HG02798 (cell line): ENCODE measurements at regions not wholly inside any gene's neighbourhood (a gene's known extent, or its start where the extent isn't known, plus 50 kb on each side); places are given as distances from the start of the nearest gene placed in this dataset.
A peak's percentile ranks its signal among the peaks of the same experiment; 100 is the strongest.
"Not testable (repeated sequence)": the region's sequence is repeated elsewhere in the genome, so short reads cannot be mapped to it uniquely, and the experiment has no call there.

Source experiments
- ATAC-seq: cut with Tn5 transposase; IDR thresholded peaks from one replicate; pipeline ENCODE4 v1.9.1; 2021; ENCODE audit warnings: mild to moderate bottlenecking; ENCODE audit not compliant: unreplicated experiment, poor library complexity

- ATAC-seq = not testable (repeated sequence)
Observed at GRCh38 chr12:14032191-14032590, 50.8 kb upstream of the GRIN2B start.

- ATAC-seq = no peak
Observed at GRCh38 chr12:14043776-14044175, 62.4 kb upstream of the GRIN2B start.

GRCh38 chr12:14048941-14049545 lies 67.6 kb upstream of the GRIN2B start:
- ATAC-seq = no peak

- ATAC-seq = no peak
Observed at GRCh38 chr12:14057895-14058294, 76.5 kb upstream of the GRIN2B start.

- ATAC-seq = no peak
Observed at GRCh38 chr12:14058717-14059116, 77.3 kb upstream of the GRIN2B start.

GRCh38 chr12:14059548-14059947 lies 78.1 kb upstream of the GRIN2B start:
- ATAC-seq = no peak

- ATAC-seq = no peak
Observed at GRCh38 chr12:14065616-14066015, 84.2 kb upstream of the GRIN2B start.

- ATAC-seq = no peak
Observed at GRCh38 chr12:14066021-14066420, 84.6 kb upstream of the GRIN2B start.

GRCh38 chr12:14068961-14069360 lies 87.6 kb upstream of the GRIN2B start:
- no peak for ATAC-seq

- ATAC-seq = no peak
Observed at GRCh38 chr12:14071833-14072232, 90.4 kb upstream of the GRIN2B start.

GRCh38 chr12:14072987-14073386 lies 91.6 kb upstream of the GRIN2B start:
- ATAC-seq = no peak

- no peak for ATAC-seq
Observed at GRCh38 chr12:14075797-14076393, 94.5 kb upstream of the GRIN2B start.

GRCh38 chr12:14076538-14076937 lies 95.1 kb upstream of the GRIN2B start:
- ATAC-seq = no peak

GRCh38 chr12:14086838-14087237 lies 105.4 kb upstream of the GRIN2B start:
- no peak for ATAC-seq

- no peak for ATAC-seq
Observed at GRCh38 chr12:14099994-14100393, 118.6 kb upstream of the GRIN2B start.

- ATAC-seq = not testable (repeated sequence)
Observed at GRCh38 chr12:14101556-14101955, 120.2 kb upstream of the GRIN2B start.

GRCh38 chr12:14111230-14111865 lies 129.9 kb upstream of the GRIN2B start:
- peak; percentile 98 for ATAC-seq

- no peak for ATAC-seq
Observed at GRCh38 chr12:14113031-14113430, 131.6 kb upstream of the GRIN2B start.

GRCh38 chr12:14126692-14127091 lies 145.3 kb upstream of the GRIN2B start:
- no peak for ATAC-seq

- no peak for ATAC-seq
Observed at GRCh38 chr12:14129611-14130195, 148.3 kb upstream of the GRIN2B start.

GRCh38 chr12:14135996-14136395 lies 154.6 kb upstream of the GRIN2B start:
- ATAC-seq = no peak
